UCSD-AML1 (cell line): ENCODE measurements at regions not wholly inside any gene's neighbourhood (a gene's known extent, or its start where the extent isn't known, plus 50 kb on each side); places are given as distances from the start of the nearest gene placed in this dataset.

ENCODE experiments used
- DNase-seq: peaks from one replicate; lab custom pipeline; 2025; ENCODE audit not compliant: unreplicated experiment; lab: John Stamatoyannopoulos, UW

DNA sequence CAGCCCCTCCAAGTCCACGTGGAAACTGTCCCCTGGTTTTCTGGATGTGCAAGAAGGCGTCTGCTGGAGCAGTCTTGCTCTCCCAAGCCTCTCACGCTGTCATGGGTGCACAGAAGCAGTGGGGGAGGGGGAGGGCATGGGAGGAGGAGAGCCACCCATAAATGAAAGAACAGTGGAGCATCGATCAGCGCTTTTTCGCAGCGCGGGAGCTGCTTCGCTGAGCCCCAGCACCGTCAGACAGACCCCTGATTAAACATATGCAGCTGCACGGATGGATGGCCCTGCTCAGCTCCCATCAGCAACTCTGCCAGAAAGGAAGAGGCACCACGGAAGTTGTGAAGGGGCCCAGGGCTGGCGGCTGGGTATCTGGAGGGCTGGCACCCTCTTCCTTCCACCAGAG is 264.9 kb downstream of the UQCRFS1 start:
- DNase-seq = no peak

DNA sequence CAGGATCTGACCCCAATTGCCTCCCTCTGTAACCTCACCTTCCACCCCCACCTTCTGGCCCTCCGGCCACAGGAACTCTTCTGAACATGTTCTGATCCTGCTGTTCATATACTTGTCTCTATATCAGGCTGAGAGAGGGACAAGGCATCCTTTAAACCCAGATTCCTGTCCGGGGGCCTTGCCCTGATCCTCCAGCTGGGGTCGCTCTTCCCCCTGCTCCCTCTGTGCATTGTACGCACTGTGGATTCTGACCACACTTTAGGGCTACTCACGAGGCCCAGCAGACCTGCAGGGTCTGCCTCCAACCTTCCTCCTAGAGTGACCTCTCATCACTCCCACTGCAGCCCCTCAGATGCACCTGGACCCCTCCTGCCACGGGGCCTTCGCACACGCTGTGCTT is 269.3 kb downstream of the UQCRFS1 start:
- DNase-seq = no peak

GRCh38 chr19:28941833-28942232 is 271.1 kb downstream of the UQCRFS1 start:
- no peak for DNase-seq

GRCh38 chr19:28940751-28941500 is 272.0 kb downstream of the UQCRFS1 start:
- DNase-seq = no peak

GRCh38 chr19:28939236-28939635 is 273.7 kb downstream of the UQCRFS1 start:
- DNase-seq = no peak

- DNase-seq = no peak
Measured at GRCh38 chr19:28936001-28936400, 276.9 kb downstream of the UQCRFS1 start.

GRCh38 chr19:28934631-28935030 is 278.3 kb downstream of the UQCRFS1 start:
- DNase-seq = no peak

GRCh38 chr19:28933039-28933438 is 279.9 kb downstream of the UQCRFS1 start:
- no peak for DNase-seq

- DNase-seq = no peak
Measured at GRCh38 chr19:28932446-28932845, 280.5 kb downstream of the UQCRFS1 start.

DNA sequence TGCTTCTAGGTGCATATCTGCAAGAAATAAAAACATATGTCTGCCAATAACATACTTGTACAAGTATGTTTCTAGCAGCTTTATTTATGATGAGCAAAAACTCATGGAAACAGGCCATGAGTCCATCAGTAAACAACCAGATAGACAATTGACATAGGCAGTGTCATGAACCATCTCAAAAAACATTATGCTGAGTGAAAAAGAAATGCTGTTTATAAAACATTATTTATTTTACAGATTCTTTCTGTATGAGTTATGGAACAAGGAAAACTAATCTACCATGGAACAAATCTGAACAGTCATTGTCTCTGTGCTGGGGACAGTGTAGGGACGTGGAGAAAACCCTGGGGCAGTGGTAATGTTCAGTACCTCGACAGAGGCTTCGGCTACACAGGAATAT is 283.9 kb downstream of the UQCRFS1 start:
- DNase-seq = no peak

DNA sequence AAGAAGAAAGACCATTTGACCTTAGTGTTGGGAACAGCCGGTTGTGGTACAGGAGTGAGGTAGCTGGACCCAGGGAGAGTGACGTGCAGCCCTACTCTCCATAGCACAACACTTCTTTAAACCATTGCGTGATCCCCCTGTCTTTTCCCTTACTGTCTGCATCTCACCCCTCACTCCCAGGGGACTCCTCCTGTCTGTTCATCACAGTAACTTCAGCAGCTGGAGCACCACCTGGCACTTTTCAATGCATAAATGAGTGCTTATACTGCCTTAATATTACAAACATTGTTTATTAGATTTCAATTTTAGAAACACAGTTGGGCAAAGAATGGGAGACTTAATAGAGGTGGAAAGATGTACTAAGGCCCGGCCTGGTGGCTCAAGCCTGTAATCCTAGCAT is 285.5 kb downstream of the UQCRFS1 start:
- no peak for DNase-seq

DNA sequence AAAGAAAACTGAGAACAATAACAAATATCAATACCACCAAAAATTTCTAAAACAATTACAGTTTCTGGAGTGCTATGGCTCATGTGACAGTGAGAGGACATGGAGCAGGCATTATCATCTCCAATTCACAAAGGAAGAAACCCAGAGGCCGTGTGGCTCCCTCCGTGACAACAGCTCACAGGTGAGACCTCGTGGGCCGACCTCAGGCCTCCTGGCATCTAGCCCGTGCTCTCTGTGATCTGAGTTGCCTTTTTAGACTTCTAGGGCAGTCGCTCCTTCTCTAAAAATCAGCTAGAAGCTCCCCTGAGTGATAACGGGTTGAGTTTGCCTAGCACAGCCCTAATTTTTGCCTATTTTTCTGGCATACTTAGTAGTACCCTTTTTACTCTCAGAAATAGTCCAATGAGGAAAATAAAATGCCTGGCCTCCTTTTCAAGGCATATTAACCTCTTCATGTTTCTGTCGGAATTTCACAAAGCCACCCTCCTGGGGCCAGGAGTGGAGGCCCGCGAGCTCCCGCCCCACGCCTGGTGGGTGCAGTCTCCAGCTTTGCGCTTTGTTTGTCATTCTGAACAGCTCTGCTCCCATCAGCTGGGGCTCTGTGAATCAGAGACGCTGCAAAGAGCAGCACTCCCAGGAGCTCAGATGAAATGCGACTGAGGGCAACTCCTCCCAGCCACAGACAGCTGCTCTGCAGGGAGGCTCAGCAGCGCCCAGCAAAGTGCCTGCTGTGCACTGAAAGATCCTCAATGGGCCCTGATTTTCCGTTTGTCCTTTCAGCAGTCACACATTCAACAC is 292.5 kb downstream of the UQCRFS1 start:
- DNase-seq = no peak

GRCh38 chr19:28917621-28918020 is 295.3 kb downstream of the UQCRFS1 start:
- no peak for DNase-seq

- DNase-seq = no peak
Measured at GRCh38 chr19:28915737-28916460, 297.1 kb downstream of the UQCRFS1 start.

GRCh38 chr19:28915202-28915601 is 297.7 kb downstream of the UQCRFS1 start:
- no peak for DNase-seq

GRCh38 chr19:28914173-28914572 is 298.8 kb downstream of the UQCRFS1 start:
- no peak for DNase-seq

DNA sequence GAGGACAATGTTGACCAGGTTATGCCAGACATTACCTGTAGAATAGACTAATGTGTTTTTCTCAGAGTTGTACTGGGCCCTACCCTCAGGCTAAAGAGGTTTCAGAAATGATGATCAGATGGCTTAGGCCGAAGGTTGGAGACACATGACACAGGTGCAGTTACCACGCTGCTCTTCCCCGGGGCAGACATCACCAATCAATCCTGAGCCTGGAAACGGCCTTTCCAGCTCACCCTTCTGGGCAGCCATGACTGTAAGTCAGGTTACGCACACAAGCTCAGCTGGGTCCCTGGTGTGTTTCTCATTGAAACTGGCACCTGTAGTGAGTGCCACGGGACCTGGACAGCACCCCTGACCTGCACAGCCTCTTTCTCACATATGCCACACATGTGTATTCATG is 299.3 kb downstream of the UQCRFS1 start:
- DNase-seq = no peak

DNA sequence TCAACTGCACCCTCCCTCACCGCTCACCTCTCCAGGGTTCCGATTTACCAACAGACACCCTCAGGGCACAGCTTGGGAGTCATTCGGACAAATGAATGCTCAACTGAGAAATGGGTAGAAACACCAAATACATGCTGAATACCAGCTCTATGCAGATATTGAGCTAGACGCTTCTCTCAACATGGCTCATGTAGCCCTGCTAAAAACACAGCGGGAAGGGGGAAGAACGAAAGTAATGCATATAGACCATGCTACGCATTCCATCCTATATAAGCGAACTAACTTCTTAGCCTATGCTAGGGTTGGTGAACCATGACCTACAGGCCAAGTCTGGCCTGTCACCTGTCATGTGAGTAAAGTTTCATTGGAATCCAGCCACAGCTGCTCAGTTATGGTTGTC is 304.0 kb downstream of the UQCRFS1 start:
- no peak for DNase-seq

DNA sequence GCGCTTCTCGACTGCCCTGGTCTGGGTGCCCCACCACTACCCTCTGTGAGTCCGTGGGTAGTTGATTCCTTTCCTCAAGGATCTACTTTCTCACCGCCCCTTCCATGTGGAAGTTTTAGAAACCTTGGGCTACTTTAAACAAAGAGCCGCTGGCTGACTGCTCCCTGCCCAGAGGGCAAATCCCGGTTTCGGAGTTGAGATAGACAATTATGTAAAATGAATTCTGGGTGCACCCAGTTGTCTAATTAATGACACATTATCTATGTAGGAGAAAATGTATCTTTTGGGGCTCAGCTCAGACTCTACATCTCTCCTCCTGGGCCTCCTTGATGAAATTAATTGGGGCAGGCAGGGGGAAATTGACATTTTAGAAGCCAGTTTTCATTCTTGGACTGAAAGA is 305.4 kb downstream of the UQCRFS1 start:
- no peak for DNase-seq

DNA sequence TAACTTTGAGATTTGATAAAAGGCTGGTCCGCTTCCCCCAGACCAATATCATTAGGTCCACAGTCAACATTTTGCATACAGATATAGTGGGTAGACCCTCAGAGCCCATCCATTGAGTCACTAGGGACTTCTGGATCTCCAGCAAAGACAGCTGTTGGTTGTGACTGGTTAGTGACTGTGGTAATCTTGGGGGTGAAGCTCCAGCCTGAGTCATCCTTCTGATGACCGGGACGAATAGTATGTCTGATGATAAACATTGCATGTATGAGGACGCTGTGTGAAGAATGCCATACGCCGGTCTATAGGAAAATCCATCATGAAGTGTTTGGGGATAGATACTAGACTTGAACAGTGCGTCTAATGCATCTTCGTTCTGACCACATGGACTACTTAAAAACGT is 307.0 kb downstream of the UQCRFS1 start:
- DNase-seq = no peak

DNA sequence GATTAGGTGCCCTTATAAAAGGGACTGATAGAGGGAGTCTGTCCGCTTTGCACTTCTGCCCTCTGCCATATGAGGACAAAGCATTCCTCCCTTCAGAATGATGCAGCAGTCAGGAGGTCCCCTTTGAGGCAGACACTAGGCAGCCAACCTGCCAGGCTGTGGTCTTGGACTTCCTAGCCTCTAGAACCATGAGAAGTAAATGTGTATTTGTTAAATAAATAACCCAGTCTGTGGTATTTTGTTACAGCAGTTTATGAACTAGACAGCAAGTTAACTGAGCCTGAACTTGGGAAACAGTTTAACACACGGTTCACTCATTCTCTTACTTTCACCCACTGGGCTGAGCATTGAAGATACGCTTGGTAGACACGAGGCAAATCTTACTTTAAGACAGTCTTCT is 313.2 kb downstream of the UQCRFS1 start:
- no peak for DNase-seq

DNA sequence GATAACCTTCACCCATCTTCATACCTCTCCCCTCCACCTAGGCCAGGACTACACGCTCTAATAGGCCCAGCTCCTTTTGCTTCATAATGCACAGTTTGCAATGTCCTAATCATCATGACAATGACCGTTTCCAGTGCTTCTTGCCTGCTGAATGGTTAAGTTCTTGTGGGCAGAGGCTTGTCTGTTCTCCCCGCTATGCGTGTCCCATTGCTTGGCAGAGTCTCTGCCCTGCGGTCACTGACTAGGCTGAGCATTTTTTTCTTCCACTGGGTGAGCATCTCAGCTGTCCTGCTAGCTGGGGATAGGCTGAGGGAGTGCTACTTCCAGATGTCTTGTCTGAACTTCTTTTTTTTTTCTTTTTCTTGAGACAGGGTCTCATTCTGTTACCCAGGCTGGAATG is 314.7 kb downstream of the UQCRFS1 start:
- DNase-seq = no peak
